ENCODE measurements at regions not wholly inside any gene's neighbourhood (a gene's known extent, or its start where the extent isn't known, plus 50 kb on each side); places are given as distances from the start of the nearest gene placed in this dataset.

DNA sequence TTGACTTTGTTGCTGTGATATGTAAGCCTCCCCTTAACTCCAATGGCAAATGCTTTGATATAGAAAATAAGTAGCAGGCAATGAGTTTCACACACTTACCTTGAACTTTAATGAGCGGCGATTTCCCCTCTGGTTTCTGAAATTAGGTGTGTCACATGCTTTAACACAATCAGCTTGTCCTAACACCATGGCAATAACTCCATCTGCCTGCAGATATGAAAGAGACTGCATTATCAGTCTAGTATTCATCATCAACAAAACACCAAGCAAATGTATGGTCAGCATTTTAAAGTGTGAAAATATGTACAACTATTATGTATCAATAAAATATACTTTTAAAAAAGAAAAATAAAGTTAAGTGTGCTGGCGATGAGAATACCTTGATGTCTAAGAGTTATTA, 128.8 kb upstream of the FAM9B start:
- Histone ChIP-seq H3K4me3 (no peak overlapping the region), H3K9me3 (no peaks in the 10 kb centered on the region), H3K4me1 (no peaks in the 10 kb centered on the region), H3K36me3 (replicated peaks in 1 of 2; ENCODE audit: insufficient read depth in 1 of 2, low read depth in 2 of 2) (no peaks in the 10 kb centered on the region), H3K27me3 (no peaks in the 10 kb centered on the region), H3K27ac (no peak overlapping the region)
- intact Hi-C loops (cut with DNase I), result no loop called here
- ATAC-seq (no peak), DNase-seq (no peak)
- no peak for TF ChIP-seq POLR2A (IDR thresholded peaks at IDR 0.05)
- TF ChIP-seq, protein P1, sequence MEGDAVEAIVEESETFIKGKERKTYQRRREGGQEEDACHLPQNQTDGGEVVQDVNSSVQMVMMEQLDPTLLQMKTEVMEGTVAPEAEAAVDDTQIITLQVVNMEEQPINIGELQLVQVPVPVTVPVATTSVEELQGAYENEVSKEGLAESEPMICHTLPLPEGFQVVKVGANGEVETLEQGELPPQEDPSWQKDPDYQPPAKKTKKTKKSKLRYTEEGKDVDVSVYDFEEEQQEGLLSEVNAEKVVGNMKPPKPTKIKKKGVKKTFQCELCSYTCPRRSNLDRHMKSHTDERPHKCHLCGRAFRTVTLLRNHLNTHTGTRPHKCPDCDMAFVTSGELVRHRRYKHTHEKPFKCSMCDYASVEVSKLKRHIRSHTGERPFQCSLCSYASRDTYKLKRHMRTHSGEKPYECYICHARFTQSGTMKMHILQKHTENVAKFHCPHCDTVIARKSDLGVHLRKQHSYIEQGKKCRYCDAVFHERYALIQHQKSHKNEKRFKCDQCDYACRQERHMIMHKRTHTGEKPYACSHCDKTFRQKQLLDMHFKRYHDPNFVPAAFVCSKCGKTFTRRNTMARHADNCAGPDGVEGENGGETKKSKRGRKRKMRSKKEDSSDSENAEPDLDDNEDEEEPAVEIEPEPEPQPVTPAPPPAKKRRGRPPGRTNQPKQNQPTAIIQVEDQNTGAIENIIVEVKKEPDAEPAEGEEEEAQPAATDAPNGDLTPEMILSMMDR (IDR thresholded peaks at IDR 0.05), result no peak
- 58 to 69% methylated on average over 3 of the region's 3 CpGs for WGBS, 2 donors

DNA sequence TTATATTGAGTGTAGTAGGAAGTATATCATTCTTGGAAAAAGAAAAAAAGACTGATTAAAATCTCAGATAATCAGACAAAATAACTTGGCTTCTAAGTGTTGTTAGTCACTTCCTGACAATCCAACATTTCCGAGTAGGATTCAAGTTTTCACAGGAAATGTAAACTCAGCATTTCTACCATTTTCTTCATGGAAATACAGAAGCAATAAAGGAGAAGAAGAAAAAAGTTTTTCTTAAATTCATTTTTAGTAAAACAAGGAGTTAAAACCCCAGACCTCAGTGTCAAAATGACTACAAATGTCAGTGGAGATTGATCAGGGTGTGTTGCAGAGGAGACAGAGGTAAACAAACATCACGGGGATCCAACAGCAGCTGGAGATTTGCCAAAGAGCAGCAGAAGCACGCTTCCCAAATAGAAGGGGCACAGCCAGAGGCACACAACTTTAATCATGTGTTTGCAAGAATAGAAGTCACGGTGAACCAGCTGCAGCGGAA, 129.3 kb upstream of the FAM9B start:
- TF ChIP-seq, protein P1 (IDR thresholded peaks at IDR 0.05), result no peak
- no peak for TF ChIP-seq POLR2A (IDR thresholded peaks at IDR 0.05)
- Histone ChIP-seq H3K36me3 (replicated peaks in 1 of 2; ENCODE audit: insufficient read depth in 1 of 2, low read depth in 2 of 2) (no peaks in the 10 kb centered on the region), H3K4me3 (no peak overlapping the region), H3K4me1 (no peaks in the 10 kb centered on the region), H3K9me3 (no peaks in the 10 kb centered on the region), H3K27ac (no peak overlapping the region), H3K27me3 (no peaks in the 10 kb centered on the region)
- intact Hi-C loops (cut with DNase I), result no loop called here
- no peak for DNase-seq
- ATAC-seq, result no peak
- 5 to 9% methylated on average over 5 of the region's 5 CpGs for WGBS, 2 donors

GRCh38 chrX:9164086-9164485, 130.2 kb upstream of the FAM9B start:
- TF ChIP-seq POLR2A (IDR thresholded peaks at IDR 0.05), result no peak
- TF ChIP-seq, protein P1 (IDR thresholded peaks at IDR 0.05), result no peak
- Histone ChIP-seq H3K4me1 (no peaks in the 10 kb centered on the region), H3K4me3 (no peak overlapping the region), H3K9me3 (no peaks in the 10 kb centered on the region), H3K36me3 (replicated peaks in 1 of 2; ENCODE audit: insufficient read depth in 1 of 2, low read depth in 2 of 2) (no peaks in the 10 kb centered on the region), H3K27ac (no peak overlapping the region), H3K27me3 (no peaks in the 10 kb centered on the region)
- intact Hi-C loops (cut with DNase I), result no loop called here
- 71 to 76% methylated on average over 7 of the region's 7 CpGs for WGBS, 2 donors
- ATAC-seq, result no peak
- DNase-seq, result no peak

- Histone ChIP-seq H3K4me1 (no peaks in the 10 kb centered on the region), H3K4me3 (no peak overlapping the region), H3K36me3 (replicated peaks in 1 of 2; ENCODE audit: insufficient read depth in 1 of 2, low read depth in 2 of 2) (no peaks in the 10 kb centered on the region), H3K9me3 (no peaks in the 10 kb centered on the region), H3K27ac (no peak overlapping the region), H3K27me3 (no peaks in the 10 kb centered on the region)
- WGBS, 2 donors, result 53 to 70% methylated on average over 5 to 11 of the region's 11 CpGs
- ATAC-seq, result no peak
- no peak for TF ChIP-seq POLR2A (IDR thresholded peaks at IDR 0.05)
- TF ChIP-seq, protein P1 (IDR thresholded peaks at IDR 0.05), result no peak
- no peak for DNase-seq
- intact Hi-C loops (cut with DNase I), result no loop called here
Measured at GRCh38 chrX:9164533-9165426, 130.9 kb upstream of the FAM9B start.

GRCh38 chrX:9166584-9166944, 132.6 kb upstream of the FAM9B start:
- Histone ChIP-seq H3K4me1 (no peaks in the 10 kb centered on the region), H3K36me3 (replicated peaks in 1 of 2; ENCODE audit: insufficient read depth in 1 of 2, low read depth in 2 of 2) (no peaks in the 10 kb centered on the region), H3K27ac (no peak overlapping the region), H3K4me3 (no peak overlapping the region), H3K27me3 (no peaks in the 10 kb centered on the region), H3K9me3 (no peaks in the 10 kb centered on the region)
- DNase-seq (peak in 1 of 4 donors; percentile 11), ATAC-seq (no peak)
- WGBS, 2 donors, result 21 to 33% methylated on average over 1 of the region's 1 CpG
- intact Hi-C loops (cut with DNase I), result no loop called here
- no peak for TF ChIP-seq POLR2A (IDR thresholded peaks at IDR 0.05)
- TF ChIP-seq, protein P1 (IDR thresholded peaks at IDR 0.05), result no peak

All from body of pancreas (tissue), 4 donors.